ENCODE measurements at regions not wholly inside any gene's neighbourhood (a gene's known extent, or its start where the extent isn't known, plus 50 kb on each side); places are given as distances from the start of the nearest gene placed in this dataset.

DNA sequence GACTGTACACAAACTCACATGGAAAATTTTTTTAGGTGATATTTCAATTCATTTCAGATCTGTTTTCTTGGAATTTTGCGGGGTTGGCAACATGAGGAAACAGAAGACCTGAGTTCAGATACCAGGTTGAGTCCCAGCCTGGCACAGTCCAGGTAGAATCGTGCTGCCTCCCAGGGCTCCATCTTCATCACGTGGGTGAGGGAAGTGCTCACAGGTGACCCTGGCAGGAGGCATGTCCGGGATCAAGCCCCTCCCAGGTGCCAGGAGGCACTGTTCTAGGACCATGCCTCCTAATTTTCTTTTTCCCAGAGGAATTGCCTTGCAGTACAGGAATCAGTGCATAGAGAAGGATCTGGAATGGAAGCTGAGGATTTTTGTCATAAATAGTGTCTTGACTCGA, 318.3 kb upstream of the IRX4 start:
- no peak for DNase-seq
- Mint-ChIP-seq H3K36me3 (peaks cover 0 to 4% of the 10 kb centered on the region in 2 donors), H3K4me3 (no peak overlapping the region), H3K27me3 (peaks cover 0 to 10% (median 8%) of the 10 kb centered on the region in 3 donors), H3K27ac (no peak overlapping the region), H3K4me1 (peaks cover 0 to 3% (median 0%) of the 10 kb centered on the region in 3 donors), H3K9me3 (peaks cover 0 to 11% (median 3%) of the 10 kb centered on the region in 7 donors)
- ATAC-seq (ENCODE audit: low read depth in 2 of 2), result no peak

DNA sequence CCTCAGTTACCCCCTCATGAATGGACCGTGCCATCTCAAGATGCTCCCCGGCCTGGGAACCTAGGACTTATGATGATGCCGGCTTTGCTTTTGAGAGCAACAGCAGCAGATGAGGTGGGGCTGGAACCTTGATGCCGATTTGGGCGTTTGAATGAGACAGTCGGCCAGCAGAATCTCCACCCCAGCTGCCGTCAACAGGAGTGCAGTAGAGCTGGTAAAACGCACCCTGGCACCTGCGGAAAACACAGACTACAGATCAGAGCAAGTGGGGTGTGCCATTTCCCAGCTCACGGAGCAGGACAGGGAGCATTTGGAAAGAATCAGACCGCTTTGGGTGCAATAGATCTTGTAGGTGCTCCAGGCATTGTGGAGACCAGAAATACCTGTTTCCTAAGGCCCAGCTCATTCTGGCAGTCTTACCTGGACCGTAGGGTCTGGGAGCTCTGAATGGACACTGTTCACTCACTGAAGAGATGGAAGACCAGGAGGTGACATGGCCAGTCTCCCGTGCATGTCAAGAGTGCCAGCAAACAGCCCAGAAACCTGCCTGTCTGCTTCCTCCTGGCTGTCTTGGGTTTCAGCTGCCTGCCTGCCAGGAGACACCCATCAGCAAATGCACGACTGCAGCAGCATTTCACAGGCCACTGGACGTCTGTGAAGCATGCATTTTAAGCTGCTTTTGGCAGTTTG, 317.7 kb upstream of the IRX4 start:
- H3K27me3 Mint-ChIP-seq, result peaks cover 0 to 8% (median 7%) of the 10 kb centered on the region in 3 donors
- H3K27ac Mint-ChIP-seq, result no peak overlapping the region
- peaks cover 0 to 7% of the 10 kb centered on the region in 2 donors for H3K36me3 Mint-ChIP-seq
- DNase-seq (no peak), ATAC-seq (ENCODE audit: low read depth in 2 of 2) (no peak)
- no peak overlapping the region for H3K4me3 Mint-ChIP-seq
- peaks cover 0 to 3% (median 0%) of the 10 kb centered on the region in 3 donors for H3K4me1 Mint-ChIP-seq
- H3K9me3 Mint-ChIP-seq, result peaks cover 0 to 16% (median 3%) of the 10 kb centered on the region in 7 donors

DNA sequence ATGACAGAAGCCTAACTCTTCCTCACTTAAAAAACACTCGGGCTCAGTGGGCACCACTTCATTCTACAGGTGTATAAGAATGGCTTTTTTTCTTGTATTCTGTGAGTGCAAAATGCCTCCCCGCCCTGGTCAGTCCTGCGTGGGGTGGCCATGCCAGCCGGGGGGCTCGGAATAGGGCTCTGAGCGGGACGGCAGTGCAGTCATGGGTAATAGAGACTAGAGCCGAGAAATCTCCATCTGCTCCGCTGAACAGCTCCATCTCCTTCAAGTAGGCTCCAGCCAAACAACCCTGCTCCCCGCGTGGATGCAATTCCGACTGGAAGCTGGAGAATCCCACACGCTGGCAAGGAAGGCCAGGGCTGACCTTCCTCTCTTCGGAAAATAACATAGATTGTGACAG, 317.0 kb upstream of the IRX4 start:
- H3K4me3 Mint-ChIP-seq, result no peak overlapping the region
- H3K4me1 Mint-ChIP-seq, result no peaks in the 10 kb centered on the region
- H3K27ac Mint-ChIP-seq, result no peak overlapping the region
- H3K36me3 Mint-ChIP-seq, result peaks cover 0 to 7% of the 10 kb centered on the region in 2 donors
- DNase-seq, result no peak
- peaks cover 2 to 16% (median 4%) of the 10 kb centered on the region in 7 donors for H3K9me3 Mint-ChIP-seq
- ATAC-seq (ENCODE audit: low read depth in 2 of 2), result no peak
- H3K27me3 Mint-ChIP-seq, result peaks cover 0 to 8% (median under 1%) of the 10 kb centered on the region in 3 donors

DNA sequence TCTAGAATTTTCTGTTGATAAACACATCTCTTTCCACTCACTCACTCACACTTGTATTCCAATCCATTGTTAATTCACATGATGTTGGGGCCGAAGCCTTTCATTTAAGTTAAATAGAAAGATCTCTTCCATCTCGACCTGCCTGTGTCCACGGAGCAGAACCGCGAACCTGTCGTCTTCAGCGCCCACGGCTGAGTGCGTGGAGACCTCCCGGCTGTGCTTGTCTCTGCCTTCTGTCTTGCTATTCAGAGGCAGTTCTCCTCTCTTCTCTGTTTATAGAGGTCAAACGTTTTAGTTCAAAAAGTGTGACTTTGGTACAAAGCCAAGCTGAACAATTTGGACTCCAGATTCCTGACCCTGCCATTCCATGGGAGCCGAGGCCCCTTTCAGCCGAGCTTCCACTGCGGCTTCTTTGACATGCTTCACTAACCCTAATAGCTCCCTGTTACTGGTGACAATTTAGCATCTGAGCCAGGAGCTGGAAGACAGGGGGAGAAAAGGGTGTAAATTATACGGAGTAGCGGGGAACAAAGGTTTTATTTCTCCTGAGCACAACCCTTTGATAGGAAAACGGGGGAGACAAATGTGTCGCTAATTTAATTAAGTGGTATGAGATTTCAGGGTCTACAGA, 314.4 kb upstream of the IRX4 start:
- no peak for ATAC-seq (ENCODE audit: low read depth in 2 of 2)
- H3K36me3 Mint-ChIP-seq, result peaks cover 0 to 7% of the 10 kb centered on the region in 2 donors
- DNase-seq, result no peak
- H3K4me1 Mint-ChIP-seq, result no peaks in the 10 kb centered on the region
- H3K9me3 Mint-ChIP-seq, result peaks cover 2 to 16% (median 6%) of the 10 kb centered on the region in 7 donors
- H3K27ac Mint-ChIP-seq, result no peak overlapping the region
- no peak overlapping the region for H3K4me3 Mint-ChIP-seq
- H3K27me3 Mint-ChIP-seq, result peaks cover 0 to 4% (median 0%) of the 10 kb centered on the region in 3 donors

DNA sequence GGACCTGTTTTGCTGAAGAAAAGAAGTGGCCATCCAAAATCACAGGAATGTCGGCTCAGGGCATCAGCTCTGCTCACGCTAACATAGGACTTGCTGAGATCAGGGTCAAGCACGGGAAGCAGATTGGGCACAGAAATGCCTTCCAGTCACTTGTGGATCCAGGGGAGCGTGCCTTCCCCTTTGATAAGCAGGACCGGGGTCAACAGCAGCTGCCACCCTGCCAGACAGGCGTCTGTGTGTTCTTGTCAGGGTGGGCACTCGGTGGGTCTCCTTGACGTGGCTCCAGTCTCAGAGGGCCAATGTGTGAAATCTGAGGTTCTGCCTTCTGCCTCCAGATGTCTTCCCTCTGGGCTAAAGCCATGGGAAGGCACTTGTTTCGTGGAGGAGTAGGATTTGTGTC, 313.7 kb upstream of the IRX4 start:
- ATAC-seq (ENCODE audit: low read depth in 2 of 2) (no peak), DNase-seq (no peak)
- Mint-ChIP-seq H3K27ac (no peak overlapping the region), H3K4me3 (no peak overlapping the region), H3K9me3 (peaks cover 2 to 16% (median 6%) of the 10 kb centered on the region in 7 donors), H3K4me1 (no peaks in the 10 kb centered on the region), H3K27me3 (peaks cover 0 to 4% (median 0%) of the 10 kb centered on the region in 3 donors), H3K36me3 (peaks cover 0 to 7% of the 10 kb centered on the region in 2 donors)

DNA sequence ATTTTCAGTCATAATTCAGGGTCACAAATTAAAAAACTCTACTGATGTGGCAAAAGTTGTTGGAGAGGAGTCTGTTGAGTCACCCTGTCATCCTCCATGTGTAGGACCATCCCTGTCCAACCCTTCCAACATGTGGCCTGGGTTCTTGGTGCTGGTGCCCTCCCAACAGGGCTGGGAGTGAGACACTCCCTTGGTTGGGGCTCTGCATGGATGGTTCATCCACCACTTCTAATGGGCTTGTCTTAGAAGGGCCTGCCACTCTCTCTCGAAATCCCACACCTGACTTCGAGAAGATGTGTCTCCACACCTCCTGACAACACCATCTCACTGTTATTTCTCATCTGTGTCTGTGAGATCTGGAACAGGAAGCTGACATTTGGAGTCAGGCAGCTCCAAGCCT, 312.2 kb upstream of the IRX4 start:
- H3K9me3 Mint-ChIP-seq, result peaks cover 2 to 16% (median 4%) of the 10 kb centered on the region in 7 donors
- H3K4me3 Mint-ChIP-seq, result no peak overlapping the region
- H3K27me3 Mint-ChIP-seq, result peaks cover 0 to 4% (median 0%) of the 10 kb centered on the region in 3 donors
- H3K36me3 Mint-ChIP-seq, result peaks cover 0 to 7% of the 10 kb centered on the region in 2 donors
- no peaks in the 10 kb centered on the region for H3K4me1 Mint-ChIP-seq
- DNase-seq, result no peak
- H3K27ac Mint-ChIP-seq, result no peak overlapping the region
- ATAC-seq (ENCODE audit: low read depth in 2 of 2), result no peak

DNA sequence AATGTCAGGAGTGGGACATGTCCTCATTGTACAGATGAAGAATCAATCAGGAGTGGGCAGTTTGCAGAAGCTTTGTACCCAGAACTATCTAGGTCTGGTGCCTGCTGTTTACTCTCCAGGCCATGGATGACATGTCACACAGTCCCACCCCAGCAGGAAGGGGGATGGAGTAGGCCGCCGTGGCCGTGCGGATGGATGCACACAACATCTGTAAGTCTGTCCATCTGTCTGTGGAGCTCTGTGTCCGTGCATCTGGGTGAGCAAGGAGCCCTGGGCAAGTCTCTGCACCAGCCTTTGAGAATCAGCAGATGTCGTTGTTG, 311.5 kb upstream of the IRX4 start:
- ATAC-seq (ENCODE audit: low read depth in 2 of 2) (no peak), DNase-seq (no peak)
- Mint-ChIP-seq H3K27me3 (peaks cover 0 to 4% (median 2%) of the 10 kb centered on the region in 3 donors), H3K4me3 (no peak overlapping the region), H3K36me3 (peaks cover 0 to 7% of the 10 kb centered on the region in 2 donors), H3K27ac (no peak overlapping the region), H3K9me3 (peaks cover 2 to 16% (median 4%) of the 10 kb centered on the region in 7 donors), H3K4me1 (no peaks in the 10 kb centered on the region)

DNA sequence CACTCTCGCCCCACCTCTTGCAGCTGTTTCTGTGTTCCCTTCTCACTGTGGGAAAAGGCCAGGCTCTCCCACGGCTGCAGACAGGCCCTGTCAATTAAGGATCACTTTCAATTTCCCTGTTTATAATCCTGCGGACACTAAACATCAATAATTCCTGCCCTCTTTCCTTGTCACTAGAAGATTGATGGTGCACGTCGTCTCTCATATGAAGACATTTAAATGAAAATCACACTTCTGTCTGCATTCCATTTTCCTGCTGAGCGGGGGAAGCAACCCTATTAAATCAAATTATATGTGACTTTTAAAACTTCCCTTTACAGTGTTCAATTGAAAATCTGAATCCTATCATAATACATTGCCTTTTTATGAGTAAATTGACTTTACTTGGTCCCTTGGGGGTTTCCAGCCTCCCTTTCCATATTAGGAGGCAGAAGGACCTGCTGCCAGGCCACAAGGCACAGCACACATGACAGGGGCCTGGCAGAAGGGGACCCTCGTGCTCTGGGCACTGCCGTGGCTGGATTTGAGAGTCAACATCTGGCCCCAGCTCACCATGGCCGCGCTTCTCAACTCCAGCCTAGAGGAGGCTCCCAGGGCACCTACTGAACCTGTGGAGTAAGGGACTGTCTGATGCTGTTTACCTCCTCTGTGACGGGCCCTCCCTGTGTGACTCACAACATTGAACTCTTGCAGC, 311.0 kb upstream of the IRX4 start:
- Mint-ChIP-seq H3K9me3 (peaks cover 2 to 16% (median 4%) of the 10 kb centered on the region in 7 donors), H3K27me3 (peaks cover 0 to 4% (median 4%) of the 10 kb centered on the region in 3 donors)

DNA sequence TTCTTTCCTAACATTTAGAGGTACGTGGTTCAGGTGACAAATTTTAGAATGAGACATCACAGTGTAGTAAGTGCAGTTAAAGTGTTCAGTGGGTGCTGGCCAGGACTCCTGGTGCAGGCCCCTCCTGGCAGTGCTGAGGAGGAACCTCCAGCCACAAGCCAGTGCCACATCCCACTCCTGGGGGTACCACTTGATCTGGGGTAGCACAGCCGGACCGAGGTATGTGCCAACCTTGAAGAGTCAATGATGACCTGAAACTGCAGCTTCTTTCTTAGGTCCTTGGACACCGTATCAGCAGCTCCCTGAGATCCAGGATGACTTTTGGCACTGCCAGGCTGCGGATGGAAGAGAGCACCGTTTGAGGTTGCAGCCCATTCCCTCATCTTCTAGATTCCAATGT, 310.4 kb upstream of the IRX4 start:
- H3K27me3 Mint-ChIP-seq, result peaks cover 0 to 4% (median 4%) of the 10 kb centered on the region in 3 donors
- H3K36me3 Mint-ChIP-seq, result peaks cover 0 to 7% of the 10 kb centered on the region in 2 donors

More for the DNA sequence above, 311.0 kb upstream of the IRX4 start:
- H3K4me3 Mint-ChIP-seq, result no peak overlapping the region
- H3K4me1 Mint-ChIP-seq, result no peaks in the 10 kb centered on the region
- DNase-seq, result no peak
- no peak overlapping the region for H3K27ac Mint-ChIP-seq
- ATAC-seq (ENCODE audit: low read depth in 2 of 2), result no peak
- peaks cover 0 to 7% of the 10 kb centered on the region in 2 donors for H3K36me3 Mint-ChIP-seq

DNA sequence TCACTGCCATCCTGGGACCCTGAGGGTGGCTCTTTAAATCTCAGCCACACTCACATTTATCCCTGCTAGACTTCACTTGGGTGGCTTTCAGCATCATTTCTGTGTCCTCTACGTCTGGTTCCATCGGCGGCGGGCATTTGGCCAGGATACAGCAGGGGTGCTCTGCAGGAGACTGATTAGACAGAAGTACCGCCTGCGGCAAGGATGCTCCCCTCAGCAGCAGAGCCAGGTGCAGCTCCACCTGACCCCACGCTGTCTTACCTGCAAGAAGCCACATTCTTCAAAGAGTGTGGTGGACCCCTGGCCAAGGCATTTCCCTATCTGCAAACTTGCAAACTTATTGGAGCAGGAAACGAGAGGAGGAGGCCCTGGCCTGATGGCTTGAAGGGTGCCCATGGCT, 309.8 kb upstream of the IRX4 start:
- peaks cover 0 to 7% of the 10 kb centered on the region in 2 donors for H3K36me3 Mint-ChIP-seq
- peak overlapping the region in 1 of 6 donors; percentile 8 for H3K27ac Mint-ChIP-seq
- no peaks in the 10 kb centered on the region for H3K4me1 Mint-ChIP-seq
- H3K4me3 Mint-ChIP-seq, result no peak overlapping the region
- peaks cover 0 to 4% (median 4%) of the 10 kb centered on the region in 3 donors for H3K27me3 Mint-ChIP-seq
- ATAC-seq (ENCODE audit: low read depth in 2 of 2) (no peak), DNase-seq (no peak)
- peaks cover 0 to 12% (median 4%) of the 10 kb centered on the region in 7 donors for H3K9me3 Mint-ChIP-seq

More for the DNA sequence above, 310.4 kb upstream of the IRX4 start:
- no peak for DNase-seq
- Mint-ChIP-seq H3K4me1 (no peaks in the 10 kb centered on the region), H3K27ac (no peak overlapping the region), H3K9me3 (peaks cover 2 to 16% (median 4%) of the 10 kb centered on the region in 7 donors), H3K4me3 (no peak overlapping the region)
- ATAC-seq (ENCODE audit: low read depth in 2 of 2), result no peak

DNA sequence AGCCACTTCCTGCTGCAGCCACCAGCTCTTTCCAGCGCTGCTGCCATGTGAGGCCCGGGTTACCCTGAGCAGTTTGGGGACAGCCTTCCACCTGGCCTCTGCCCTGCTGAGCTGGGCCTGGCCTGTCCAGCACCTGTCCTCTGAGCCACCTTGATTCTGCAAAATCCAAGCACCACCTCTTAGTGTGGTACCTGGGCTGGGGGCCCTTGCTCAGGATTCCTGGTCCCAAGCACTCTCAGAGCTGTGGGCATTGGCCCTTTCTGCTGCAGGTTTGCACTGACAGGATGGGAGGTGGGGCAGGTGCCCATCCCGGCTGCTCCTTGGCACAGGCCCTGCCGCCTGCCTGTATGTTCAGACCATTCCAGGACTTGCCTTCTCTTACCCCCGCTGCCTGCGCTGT, 309.2 kb upstream of the IRX4 start:
- DNase-seq, result no peak

DNA sequence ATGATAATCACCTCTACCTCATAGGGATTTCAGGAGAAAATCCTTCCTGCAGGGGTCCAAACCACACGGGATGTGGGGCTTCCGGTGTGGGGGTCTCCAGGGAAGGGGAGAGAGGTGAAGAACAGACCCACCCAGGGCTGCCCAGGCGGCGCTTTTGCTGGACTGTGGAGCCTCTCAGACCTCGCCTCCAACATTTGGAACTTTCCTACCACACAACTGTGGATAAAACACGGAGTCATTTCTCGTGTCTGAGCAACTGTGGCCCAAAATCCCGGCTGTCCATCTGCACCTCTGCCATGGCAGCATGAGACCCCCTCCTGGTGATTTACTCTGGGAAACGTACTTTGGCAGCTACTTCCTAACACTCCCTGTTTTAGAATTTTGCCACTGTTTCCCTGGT, 307.8 kb upstream of the IRX4 start:
- no peaks in the 10 kb centered on the region for H3K36me3 Mint-ChIP-seq
- H3K27ac Mint-ChIP-seq, result peak overlapping the region in 1 of 6 donors; percentile 38

More for the DNA sequence above, 309.2 kb upstream of the IRX4 start:
- peaks cover 0 to 4% (median 1%) of the 10 kb centered on the region in 3 donors for H3K27me3 Mint-ChIP-seq
- H3K4me3 Mint-ChIP-seq, result peak overlapping the region in 1 of 8 donors; percentile 12
- H3K4me1 Mint-ChIP-seq, result no peaks in the 10 kb centered on the region
- H3K9me3 Mint-ChIP-seq, result peaks cover 0 to 10% (median 6%) of the 10 kb centered on the region in 7 donors
- peaks cover 0 to 7% of the 10 kb centered on the region in 2 donors for H3K36me3 Mint-ChIP-seq
- ATAC-seq (ENCODE audit: low read depth in 2 of 2), result no peak
- H3K27ac Mint-ChIP-seq, result no peak overlapping the region

DNA sequence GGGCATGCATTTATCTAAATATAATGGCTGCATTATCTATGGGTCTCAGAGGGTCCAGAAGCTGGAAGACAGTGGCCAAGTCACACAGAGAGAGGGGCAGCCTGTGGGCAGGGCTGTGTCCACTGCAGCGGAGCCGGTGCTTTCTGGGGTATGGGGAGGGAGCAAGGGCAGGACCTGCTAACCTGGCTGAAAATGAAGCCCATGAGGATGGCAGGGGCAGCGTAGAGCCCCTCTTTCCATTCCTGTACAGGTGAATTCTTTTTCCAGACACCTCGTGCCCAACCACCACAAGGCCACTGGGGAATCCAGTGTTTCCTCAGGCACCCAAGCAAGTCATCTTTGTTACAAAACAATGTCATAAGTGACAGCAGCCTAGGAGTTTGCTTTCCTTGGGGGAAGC, 305.9 kb upstream of the IRX4 start:
- no peaks in the 10 kb centered on the region for H3K36me3 Mint-ChIP-seq
- H3K4me1 Mint-ChIP-seq, result no peaks in the 10 kb centered on the region
- H3K4me3 Mint-ChIP-seq, result no peak overlapping the region
- ATAC-seq (ENCODE audit: low read depth in 2 of 2), result no peak
- peaks cover 0 to 6% (median 0%) of the 10 kb centered on the region in 7 donors for H3K9me3 Mint-ChIP-seq
- H3K27me3 Mint-ChIP-seq, result peaks cover 0 to 4% (median 0%) of the 10 kb centered on the region in 3 donors
- no peak for DNase-seq
- H3K27ac Mint-ChIP-seq, result no peak overlapping the region

More for the DNA sequence above, 307.8 kb upstream of the IRX4 start:
- Mint-ChIP-seq H3K27me3 (peaks cover 0 to 4% (median 0%) of the 10 kb centered on the region in 3 donors), H3K9me3 (peaks cover 0 to 6% (median under 1%) of the 10 kb centered on the region in 7 donors), H3K4me1 (no peaks in the 10 kb centered on the region), H3K4me3 (no peak overlapping the region)
- ATAC-seq (ENCODE audit: low read depth in 2 of 2) (no peak), DNase-seq (no peak)
